ENCODE measurements at regions not wholly inside any gene's neighbourhood (a gene's known extent, or its start where the extent isn't known, plus 50 kb on each side); places are given as distances from the start of the nearest gene placed in this dataset.

DNA sequence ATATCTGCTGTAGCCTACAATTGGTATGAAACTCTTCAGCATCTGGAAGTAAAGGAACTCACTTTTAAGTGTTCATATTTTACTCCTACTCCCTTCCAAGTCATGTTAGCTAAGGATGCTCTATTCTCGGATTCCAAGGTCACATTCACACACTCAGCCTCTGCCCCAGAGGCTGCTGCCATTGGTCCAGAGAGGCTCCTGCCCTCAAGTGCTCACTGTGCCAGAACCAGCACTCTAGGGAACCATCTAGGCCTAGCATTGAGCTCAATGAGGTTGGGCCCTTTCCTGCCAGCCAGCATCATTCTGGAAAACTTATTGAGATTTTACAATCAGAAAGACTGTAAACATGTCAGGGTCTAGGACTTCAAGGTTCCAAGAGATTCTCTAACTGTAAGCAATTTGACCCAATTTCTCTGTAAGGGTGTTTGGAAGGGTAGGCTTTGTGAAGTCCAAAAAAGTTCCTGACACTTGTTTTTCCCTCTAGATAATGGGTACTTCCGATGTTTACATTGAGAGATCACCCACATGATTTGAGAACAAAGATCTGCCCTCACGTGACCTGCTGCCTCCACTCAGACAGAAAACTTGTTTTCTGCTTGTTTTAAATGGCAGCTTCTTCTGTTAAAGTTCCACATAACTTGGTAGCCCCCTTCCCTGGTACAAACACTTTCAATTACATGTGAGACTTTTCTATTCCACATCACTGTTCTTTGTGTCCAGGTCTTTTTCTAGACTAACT is 94.9 kb downstream of the MAB21L3 start:
- H3K27me3 ChIP-seq (ENCODE audit: control insufficient read depth, insufficient read depth, low read length): no peaks in the 10 kb centered on the region
- WGBS (ENCODE audit: insufficient coverage): 81% methylated on average over 3 of the region's 3 CpGs
- no peaks in the 10 kb centered on the region for H3K36me3 ChIP-seq (ENCODE audit: control insufficient read depth, insufficient read depth, low read length)
- no peak overlapping the region for H3K4me3 ChIP-seq (ENCODE audit: low read length)
- peaks cover 2% of the 10 kb centered on the region for H3K9me3 ChIP-seq (replicated peaks; ENCODE audit: control insufficient read depth, low read depth, low read length)
- H3K4me1 ChIP-seq (ENCODE audit: control insufficient read depth, insufficient read depth, low read length): peaks cover 7% of the 10 kb centered on the region
- no peak for DNase-seq
- no peak overlapping the region for H3K27ac ChIP-seq (ENCODE audit: low read length)

DNA sequence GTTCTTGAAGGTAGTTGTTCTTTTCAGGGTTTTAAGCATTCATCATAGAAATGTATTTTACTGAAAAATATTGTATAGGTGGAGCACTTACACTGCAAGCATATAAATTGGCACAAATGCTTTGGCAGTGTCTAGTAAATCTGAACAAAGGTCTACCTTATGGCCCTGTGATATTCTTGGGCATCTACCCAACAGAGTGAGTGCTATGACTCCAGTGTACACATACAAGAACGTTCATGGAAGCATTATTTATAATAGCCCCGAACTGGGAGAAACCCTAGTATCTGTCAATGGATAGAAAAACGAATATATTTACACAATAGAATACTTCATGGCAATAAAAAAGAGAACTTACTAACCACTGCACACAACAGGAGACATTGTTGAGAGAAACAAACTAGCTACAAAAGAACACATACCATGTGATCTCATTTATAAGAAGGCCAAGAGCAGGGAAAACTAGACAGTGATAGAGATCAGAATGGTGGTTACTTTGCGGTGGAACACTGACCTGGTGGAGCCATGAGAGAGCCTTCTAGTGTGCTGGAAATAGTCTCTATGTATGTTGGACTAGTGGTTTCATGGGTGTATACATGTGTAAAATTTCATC is 96.0 kb downstream of the MAB21L3 start:
- H3K4me3 ChIP-seq (ENCODE audit: low read length): no peak overlapping the region
- no peaks in the 10 kb centered on the region for H3K27me3 ChIP-seq (ENCODE audit: control insufficient read depth, insufficient read depth, low read length)
- DNase-seq: no peak
- H3K36me3 ChIP-seq (ENCODE audit: control insufficient read depth, insufficient read depth, low read length): no peaks in the 10 kb centered on the region
- H3K4me1 ChIP-seq (ENCODE audit: control insufficient read depth, insufficient read depth, low read length): peaks cover 7% of the 10 kb centered on the region
- no peak overlapping the region for H3K27ac ChIP-seq (ENCODE audit: low read length)
- WGBS (ENCODE audit: insufficient coverage): 100% methylated on average over 1 of the region's 4 CpGs
- peaks cover 2% of the 10 kb centered on the region for H3K9me3 ChIP-seq (replicated peaks; ENCODE audit: control insufficient read depth, low read depth, low read length)

DNA sequence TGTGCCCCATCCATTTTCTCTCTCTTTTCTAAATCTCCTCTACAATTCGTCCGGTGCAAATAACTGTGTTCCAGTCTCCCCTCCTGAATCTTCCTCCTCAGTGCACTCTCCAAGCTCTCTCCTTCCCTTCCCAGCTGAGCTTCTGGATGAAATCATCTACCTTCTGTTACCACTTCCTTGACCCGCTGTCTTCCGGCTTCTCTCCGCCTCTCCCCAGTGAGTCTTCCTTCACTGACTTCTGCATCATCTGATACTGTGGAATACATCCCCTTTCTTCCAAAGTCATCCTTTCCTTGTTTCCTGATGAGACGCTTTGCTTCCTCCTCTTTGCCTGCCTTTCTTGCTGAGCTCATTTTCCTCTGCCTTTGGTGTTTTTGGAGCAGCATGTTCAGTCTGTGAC is 96.9 kb downstream of the MAB21L3 start:
- DNase-seq: no peak
- Histone ChIP-seq H3K27me3 (ENCODE audit: control insufficient read depth, insufficient read depth, low read length) (no peaks in the 10 kb centered on the region), H3K36me3 (ENCODE audit: control insufficient read depth, insufficient read depth, low read length) (no peaks in the 10 kb centered on the region), H3K4me1 (ENCODE audit: control insufficient read depth, insufficient read depth, low read length) (peaks cover 5% of the 10 kb centered on the region), H3K9me3 (replicated peaks; ENCODE audit: control insufficient read depth, low read depth, low read length) (peaks cover 2% of the 10 kb centered on the region), H3K4me3 (ENCODE audit: low read length) (no peak overlapping the region), H3K27ac (ENCODE audit: low read length) (no peak overlapping the region)
- 70% methylated on average over 5 of the region's 6 CpGs for WGBS (ENCODE audit: insufficient coverage)

- DNase-seq: no peak
- no peaks in the 10 kb centered on the region for H3K27me3 ChIP-seq (ENCODE audit: control insufficient read depth, insufficient read depth, low read length)
- no peaks in the 10 kb centered on the region for H3K4me1 ChIP-seq (ENCODE audit: control insufficient read depth, insufficient read depth, low read length)
- no peak overlapping the region for H3K27ac ChIP-seq (ENCODE audit: low read length)
- WGBS (ENCODE audit: insufficient coverage): 56% methylated on average over 1 of the region's 5 CpGs
- no peak overlapping the region for H3K4me3 ChIP-seq (ENCODE audit: low read length)
- H3K9me3 ChIP-seq (replicated peaks; ENCODE audit: control insufficient read depth, low read depth, low read length): no peaks in the 10 kb centered on the region
- H3K36me3 ChIP-seq (ENCODE audit: control insufficient read depth, insufficient read depth, low read length): no peaks in the 10 kb centered on the region
Measured at GRCh38 chr1:116211294-116211693, 100.1 kb downstream of the MAB21L3 start.

GRCh38 chr1:116218922-116219321 is 107.7 kb downstream of the MAB21L3 start:
- Histone ChIP-seq H3K4me3 (ENCODE audit: low read length) (no peak overlapping the region), H3K27me3 (ENCODE audit: control insufficient read depth, insufficient read depth, low read length) (no peaks in the 10 kb centered on the region), H3K4me1 (ENCODE audit: control insufficient read depth, insufficient read depth, low read length) (no peaks in the 10 kb centered on the region), H3K27ac (ENCODE audit: low read length) (no peak overlapping the region), H3K36me3 (ENCODE audit: control insufficient read depth, insufficient read depth, low read length) (no peaks in the 10 kb centered on the region), H3K9me3 (replicated peaks; ENCODE audit: control insufficient read depth, low read depth, low read length) (no peaks in the 10 kb centered on the region)
- DNase-seq: no peak
- WGBS (ENCODE audit: insufficient coverage): 93% methylated on average over 2 of the region's 6 CpGs

DNA sequence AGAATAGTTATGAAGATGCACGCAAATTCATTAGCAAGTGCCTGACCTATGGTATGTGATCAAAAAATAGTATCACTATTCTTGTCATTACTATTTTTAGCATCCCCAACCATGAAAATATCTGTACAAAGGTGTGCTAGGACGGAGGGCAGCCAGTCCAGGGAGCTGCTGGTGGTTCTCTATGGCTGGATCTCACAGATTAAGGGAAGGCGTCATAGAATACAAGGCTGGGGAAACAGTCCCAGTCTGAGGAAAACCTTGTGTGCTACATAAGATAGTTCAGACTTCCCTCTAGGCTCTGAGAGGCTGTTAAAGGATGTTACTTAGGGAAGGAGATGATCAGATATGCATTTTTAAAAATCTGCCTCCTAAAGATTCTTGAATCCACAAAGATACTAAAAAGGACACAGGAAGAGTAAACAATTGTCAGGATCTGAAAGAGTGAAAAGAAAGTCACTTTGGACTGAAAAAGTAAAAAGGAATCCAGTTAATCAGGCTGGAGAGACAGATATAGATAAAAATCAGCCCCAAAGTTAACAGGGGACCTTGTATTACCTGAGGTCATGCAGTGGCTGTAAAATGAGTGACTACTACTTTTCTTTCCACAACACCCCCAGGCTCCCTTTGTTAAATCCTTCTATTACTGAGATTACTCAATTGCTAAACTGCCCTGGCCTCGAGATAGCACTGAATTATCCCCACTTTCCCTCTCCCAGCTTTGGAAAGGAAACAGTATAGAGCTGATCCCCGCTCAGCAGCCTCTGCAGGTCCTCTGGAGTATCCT is 108.6 kb downstream of the MAB21L3 start:
- H3K4me1 ChIP-seq (ENCODE audit: control insufficient read depth, insufficient read depth, low read length): no peaks in the 10 kb centered on the region
- H3K27me3 ChIP-seq (ENCODE audit: control insufficient read depth, insufficient read depth, low read length): no peaks in the 10 kb centered on the region
- no peaks in the 10 kb centered on the region for H3K9me3 ChIP-seq (replicated peaks; ENCODE audit: control insufficient read depth, low read depth, low read length)
- WGBS (ENCODE audit: insufficient coverage): 100% methylated on average over 1 of the region's 5 CpGs
- DNase-seq: no peak
- H3K27ac ChIP-seq (ENCODE audit: low read length): no peak overlapping the region
- H3K4me3 ChIP-seq (ENCODE audit: low read length): no peak overlapping the region
- H3K36me3 ChIP-seq (ENCODE audit: control insufficient read depth, insufficient read depth, low read length): no peaks in the 10 kb centered on the region

DNA sequence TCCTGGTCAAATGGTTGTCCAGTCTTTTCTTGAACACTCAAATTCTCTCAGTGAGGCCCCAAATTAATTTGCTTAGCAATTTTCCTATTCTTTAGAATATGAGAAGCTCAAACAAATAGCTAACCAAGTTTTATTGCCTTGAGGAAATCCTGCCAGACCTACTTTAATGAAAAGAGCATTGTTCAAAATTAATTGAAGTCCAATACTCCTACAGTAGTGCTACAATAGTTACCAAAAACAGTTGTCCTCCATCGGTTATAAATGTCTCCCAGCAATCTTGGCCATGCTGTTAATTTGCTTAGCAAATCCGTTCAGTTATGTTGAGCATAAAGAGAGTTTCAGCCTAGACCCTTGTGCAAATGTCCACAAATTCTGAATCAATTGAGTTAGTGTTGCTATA is 112.9 kb downstream of the MAB21L3 start:
- Histone ChIP-seq H3K27me3 (ENCODE audit: control insufficient read depth, insufficient read depth, low read length) (no peaks in the 10 kb centered on the region), H3K36me3 (ENCODE audit: control insufficient read depth, insufficient read depth, low read length) (no peaks in the 10 kb centered on the region), H3K27ac (ENCODE audit: low read length) (no peak overlapping the region), H3K4me3 (ENCODE audit: low read length) (no peak overlapping the region), H3K4me1 (ENCODE audit: control insufficient read depth, insufficient read depth, low read length) (no peaks in the 10 kb centered on the region), H3K9me3 (replicated peaks; ENCODE audit: control insufficient read depth, low read depth, low read length) (no peaks in the 10 kb centered on the region)
- WGBS (ENCODE audit: insufficient coverage): no CpG with 5 or more reads among the region's 2 CpGs
- no peak for DNase-seq

GRCh38 chr1:116224561-116224960 is 113.4 kb downstream of the MAB21L3 start:
- Histone ChIP-seq H3K27ac (ENCODE audit: low read length) (no peak overlapping the region), H3K27me3 (ENCODE audit: control insufficient read depth, insufficient read depth, low read length) (no peaks in the 10 kb centered on the region), H3K4me3 (ENCODE audit: low read length) (no peak overlapping the region), H3K4me1 (ENCODE audit: control insufficient read depth, insufficient read depth, low read length) (no peaks in the 10 kb centered on the region), H3K36me3 (ENCODE audit: control insufficient read depth, insufficient read depth, low read length) (no peaks in the 10 kb centered on the region), H3K9me3 (replicated peaks; ENCODE audit: control insufficient read depth, low read depth, low read length) (no peaks in the 10 kb centered on the region)
- WGBS (ENCODE audit: insufficient coverage): 80% methylated on average over 1 of the region's 4 CpGs
- no peak for DNase-seq

DNA sequence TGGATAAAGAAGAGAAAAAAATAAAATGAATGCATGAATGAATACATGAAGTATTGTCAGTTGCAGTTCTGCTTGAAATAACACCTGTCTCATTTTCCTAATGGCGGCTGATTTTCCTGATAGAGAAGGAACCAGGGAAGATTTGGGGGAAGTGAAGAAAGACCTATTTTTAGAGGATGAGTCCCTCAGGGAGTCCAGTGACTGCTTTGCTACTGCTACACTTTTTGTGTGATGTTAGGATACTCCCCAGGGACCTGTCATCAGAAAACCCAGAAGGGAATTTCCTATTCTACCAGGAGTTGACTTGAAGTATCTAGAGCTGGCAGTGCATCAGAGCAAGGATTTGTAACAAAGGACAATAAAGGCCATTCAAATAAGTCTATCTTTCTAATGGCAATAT is 114.8 kb downstream of the MAB21L3 start:
- Histone ChIP-seq H3K27ac (ENCODE audit: low read length) (no peak overlapping the region), H3K4me1 (ENCODE audit: control insufficient read depth, insufficient read depth, low read length) (no peaks in the 10 kb centered on the region), H3K27me3 (ENCODE audit: control insufficient read depth, insufficient read depth, low read length) (no peaks in the 10 kb centered on the region), H3K36me3 (ENCODE audit: control insufficient read depth, insufficient read depth, low read length) (no peaks in the 10 kb centered on the region), H3K4me3 (ENCODE audit: low read length) (no peak overlapping the region), H3K9me3 (replicated peaks; ENCODE audit: control insufficient read depth, low read depth, low read length) (no peaks in the 10 kb centered on the region)
- no peak for DNase-seq
- WGBS (ENCODE audit: insufficient coverage): no CpG with 5 or more reads among the region's 1 CpG

DNA sequence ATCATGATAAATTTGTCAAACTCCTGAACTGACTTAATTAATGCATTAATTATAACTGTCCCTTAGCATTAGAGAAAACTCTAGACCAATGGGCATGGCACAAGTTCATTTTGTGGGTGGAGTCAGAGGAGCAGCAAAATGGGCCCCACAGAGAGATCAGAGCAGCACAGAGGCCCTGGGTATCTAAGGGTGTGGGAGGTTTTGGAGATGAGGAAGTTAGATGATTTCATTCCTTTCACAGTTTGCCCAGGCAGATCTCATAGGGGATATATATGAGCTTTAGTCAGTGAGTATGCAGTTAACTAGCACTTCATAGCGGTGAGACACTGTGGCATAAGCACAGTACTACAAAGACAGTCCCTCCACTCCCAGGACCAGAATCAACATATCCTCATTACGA is 117.3 kb downstream of the MAB21L3 start:
- H3K27ac ChIP-seq (ENCODE audit: low read length): no peak overlapping the region
- WGBS (ENCODE audit: insufficient coverage): 60% methylated on average over 1 of the region's 2 CpGs
- no peaks in the 10 kb centered on the region for H3K9me3 ChIP-seq (replicated peaks; ENCODE audit: control insufficient read depth, low read depth, low read length)

More for the DNA sequence above, 117.3 kb downstream of the MAB21L3 start:
- Histone ChIP-seq H3K4me3 (ENCODE audit: low read length) (no peak overlapping the region), H3K36me3 (ENCODE audit: control insufficient read depth, insufficient read depth, low read length) (no peaks in the 10 kb centered on the region), H3K27me3 (ENCODE audit: control insufficient read depth, insufficient read depth, low read length) (no peaks in the 10 kb centered on the region), H3K4me1 (ENCODE audit: control insufficient read depth, insufficient read depth, low read length) (no peaks in the 10 kb centered on the region)
- no peak for DNase-seq

Measured in muscle of leg (tissue), 3 donors.